HG03571 (cell line): ENCODE measurements at regions not wholly inside any gene's neighbourhood (a gene's known extent, or its start where the extent isn't known, plus 50 kb on each side); places are given as distances from the start of the nearest gene placed in this dataset.

ENCODE experiments used
- ATAC-seq: cut with Tn5 transposase; IDR thresholded peaks from one replicate; pipeline ENCODE4 v1.9.1; 2021; ENCODE audit not compliant: unreplicated experiment

- ATAC-seq = no peak
These were observed 641.6 kb downstream of the EPHA4 start for GRCh38 chr2:220930271-220931076.

- ATAC-seq = no peak
These were observed 640.6 kb downstream of the EPHA4 start for GRCh38 chr2:220931491-220931890.

DNA sequence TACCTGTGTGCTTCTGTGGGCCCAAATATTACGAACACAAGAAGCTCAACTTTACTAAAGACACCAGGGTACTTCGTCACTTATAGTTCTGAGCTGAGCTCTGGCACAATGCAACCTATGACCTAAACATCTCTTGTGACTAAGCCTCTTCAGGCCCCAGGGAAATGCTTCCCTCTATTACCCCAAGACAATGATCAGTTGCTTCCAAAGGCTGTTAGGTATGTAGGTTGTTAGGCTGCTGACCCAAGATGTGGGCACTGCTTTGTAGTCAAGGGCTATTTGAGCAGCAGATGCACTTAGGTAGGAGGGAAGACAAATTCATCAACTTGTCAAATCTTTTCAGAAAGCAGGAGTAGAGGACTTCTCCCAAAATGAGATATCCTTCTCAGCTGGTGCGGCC lies 640.1 kb downstream of the EPHA4 start:
- ATAC-seq = no peak

- no peak for ATAC-seq
These were observed 636.2 kb downstream of the EPHA4 start for GRCh38 chr2:220935789-220936321.

- ATAC-seq = no peak
These were observed 635.4 kb downstream of the EPHA4 start for GRCh38 chr2:220936641-220937197.

GRCh38 chr2:220937245-220937644 lies 634.9 kb downstream of the EPHA4 start:
- ATAC-seq = no peak

DNA sequence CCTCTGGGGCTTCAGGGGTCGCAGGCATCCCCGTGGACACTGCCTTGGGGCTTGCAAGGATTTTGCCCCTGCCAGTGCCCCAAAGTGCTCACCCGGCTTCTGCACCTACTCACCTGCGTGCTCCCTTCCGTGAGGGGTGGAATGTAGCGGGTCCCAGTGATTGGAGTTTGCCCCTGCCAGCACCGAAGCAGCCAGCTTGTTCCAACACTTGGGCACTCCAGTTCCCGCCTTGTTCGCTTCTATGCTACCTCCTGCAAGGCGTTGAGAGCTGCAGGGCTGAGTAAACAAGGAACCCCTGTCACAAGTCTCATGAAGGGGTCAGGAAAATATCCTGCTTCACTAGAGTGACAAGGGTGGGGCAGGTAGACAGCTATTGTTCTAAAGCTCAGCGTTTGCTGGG lies 631.5 kb downstream of the EPHA4 start:
- no peak for ATAC-seq

DNA sequence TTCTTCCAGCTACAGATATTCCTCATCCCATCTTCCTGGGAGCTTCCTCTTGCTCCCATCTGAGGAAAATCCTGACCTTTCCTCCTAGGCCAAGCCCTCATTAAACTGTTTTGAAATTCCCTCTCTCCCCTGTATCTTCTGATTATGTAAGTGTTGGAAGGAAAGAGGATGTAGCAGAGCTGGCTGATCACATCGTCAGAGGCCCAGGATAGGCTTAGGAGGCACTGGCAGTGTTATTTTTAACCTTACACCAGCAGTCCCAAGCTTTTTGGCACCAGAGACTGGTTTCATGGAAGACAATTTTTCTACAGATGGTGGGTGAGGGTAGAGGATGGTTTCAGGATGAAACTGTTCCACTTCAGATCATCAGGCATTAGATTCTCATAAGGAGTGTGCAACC lies 630.4 kb downstream of the EPHA4 start:
- ATAC-seq = no peak

- ATAC-seq = no peak
These were observed 625.6 kb downstream of the EPHA4 start for GRCh38 chr2:220946552-220946951.

DNA sequence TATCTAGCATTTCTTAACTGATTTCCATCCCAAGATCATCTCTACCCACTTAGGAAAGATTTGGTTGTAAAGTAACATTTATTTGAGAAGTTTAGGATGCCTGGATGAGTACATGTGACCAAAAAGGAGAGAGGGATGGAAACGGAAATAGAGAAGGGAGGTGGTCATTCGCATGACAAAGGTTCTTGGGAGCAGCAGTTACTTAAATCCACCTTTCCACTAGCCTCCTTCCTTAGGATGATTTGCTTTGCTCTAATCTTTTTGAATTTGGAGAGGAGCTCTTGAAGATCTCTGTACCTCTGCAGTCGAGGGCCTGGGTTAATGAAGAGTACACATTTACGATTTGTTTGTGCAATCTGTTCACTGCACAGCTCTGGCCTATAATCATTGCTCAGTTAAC lies 623.5 kb downstream of the EPHA4 start:
- ATAC-seq = no peak

- ATAC-seq = no peak
These were observed 622.6 kb downstream of the EPHA4 start for GRCh38 chr2:220949466-220949865.

- ATAC-seq = no peak
These were observed 616.3 kb downstream of the EPHA4 start for GRCh38 chr2:220955776-220956175.

DNA sequence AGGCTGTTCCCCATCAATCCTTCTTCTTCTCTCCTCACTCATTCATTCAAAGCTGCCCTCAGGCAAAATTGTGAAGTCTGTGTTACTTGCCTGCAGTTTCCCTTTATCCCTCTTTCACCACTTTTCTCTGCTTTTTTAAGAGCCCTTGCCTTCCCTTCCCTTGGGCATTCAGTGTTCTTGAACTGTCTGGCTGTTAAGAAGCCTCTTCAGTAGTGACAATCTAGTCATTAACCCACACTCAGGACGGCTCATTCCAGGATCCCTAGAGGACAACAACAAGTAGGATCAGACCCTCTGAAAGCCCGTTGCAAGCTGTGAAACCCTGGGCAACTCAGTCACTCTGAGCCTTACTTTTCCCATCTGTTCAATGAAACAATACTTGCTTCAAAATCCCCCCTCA lies 615.7 kb downstream of the EPHA4 start:
- no peak for ATAC-seq

GRCh38 chr2:220959391-220959802 lies 612.7 kb downstream of the EPHA4 start:
- ATAC-seq = no peak

- no peak for ATAC-seq
These were observed 610.8 kb downstream of the EPHA4 start for GRCh38 chr2:220961143-220961860.

DNA sequence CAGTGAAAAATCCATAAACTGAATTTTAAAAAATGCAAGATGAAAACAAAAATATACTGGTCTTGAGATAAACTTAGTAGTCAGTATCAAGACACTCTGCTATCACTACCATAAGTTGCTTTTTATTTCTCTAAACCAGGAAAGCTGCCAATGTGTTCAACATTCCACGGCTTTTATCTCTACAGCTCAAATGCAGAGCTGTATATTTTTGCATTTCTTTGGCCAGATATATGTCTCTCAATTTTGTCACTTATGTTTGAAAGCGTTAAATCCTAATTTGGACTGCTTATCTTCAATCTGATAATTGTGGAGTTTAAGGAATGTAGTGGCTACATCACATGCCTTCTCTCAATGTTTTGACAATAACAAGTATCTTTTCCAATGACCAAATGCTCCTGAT lies 609.5 kb downstream of the EPHA4 start:
- no peak for ATAC-seq

DNA sequence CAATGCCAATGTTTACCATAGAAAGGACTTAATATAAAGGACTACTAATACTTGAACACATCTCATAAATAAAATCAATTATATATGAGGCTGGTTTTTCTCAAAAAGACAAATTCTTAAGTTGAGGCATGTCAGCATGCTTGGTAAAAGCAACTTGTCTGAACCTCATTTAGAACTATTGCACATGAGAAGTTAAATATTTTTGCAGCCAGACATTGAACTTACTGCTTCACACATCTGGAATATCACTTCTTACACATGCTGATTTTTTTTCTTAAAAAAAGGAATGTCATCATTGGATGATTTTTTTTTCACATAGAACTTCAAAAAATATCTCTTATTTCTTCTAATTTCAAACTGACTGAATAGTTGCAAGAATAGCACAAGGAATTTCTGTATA lies 609.0 kb downstream of the EPHA4 start:
- ATAC-seq = no peak

DNA sequence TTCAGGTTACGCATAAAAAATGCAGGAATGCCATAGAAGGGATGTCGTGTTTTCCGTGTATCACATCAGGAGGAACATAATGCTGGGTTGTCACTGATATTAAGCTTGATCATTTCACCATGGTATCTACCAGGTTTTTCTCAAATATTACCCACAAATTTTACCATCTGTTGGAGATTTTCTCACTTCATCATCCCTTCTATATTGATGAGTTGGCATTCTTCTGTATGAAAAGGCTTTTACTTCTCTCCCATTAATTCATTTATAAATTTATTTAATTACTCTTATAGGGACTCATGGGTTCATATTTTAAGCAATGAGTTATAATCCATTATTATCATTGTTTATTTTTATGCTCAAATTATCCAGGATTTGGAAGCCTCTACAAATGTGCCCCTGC lies 608.2 kb downstream of the EPHA4 start:
- ATAC-seq = no peak

- ATAC-seq = no peak
These were observed 605.5 kb downstream of the EPHA4 start for GRCh38 chr2:220966636-220967035.

- ATAC-seq = no peak
These were observed 602.8 kb downstream of the EPHA4 start for GRCh38 chr2:220969348-220969747.

GRCh38 chr2:220980966-220981675 lies 591.0 kb downstream of the EPHA4 start:
- no peak for ATAC-seq
